Right lung (tissue), 2 donors: ENCODE measurements at regions not wholly inside any gene's neighbourhood (a gene's known extent, or its start where the extent isn't known, plus 50 kb on each side); places are given as distances from the start of the nearest gene placed in this dataset.
A peak's percentile ranks its signal among the peaks of the same experiment; 100 is the strongest.
"Not testable (repeated sequence)": the region's sequence is repeated elsewhere in the genome, so short reads cannot be mapped to it uniquely, and the experiment has no call there.

Source experiments
- DNase-seq, 2 donors: peaks; one replicate each; pipeline ENCODE4 v3.0.0-alpha.2; 2013

- DNase-seq = no peak
Observed at GRCh38 chr10:2543142-2543886, 524.0 kb upstream of the PFKP start.

- no peak for DNase-seq
Observed at GRCh38 chr10:2541176-2541575, 526.2 kb upstream of the PFKP start.

GRCh38 chr10:2529945-2530344 lies 537.4 kb upstream of the PFKP start:
- no peak for DNase-seq

- no peak for DNase-seq
Observed at GRCh38 chr10:2525781-2526180, 541.6 kb upstream of the PFKP start.

GRCh38 chr10:2519139-2519538 lies 548.2 kb upstream of the PFKP start:
- no peak for DNase-seq

GRCh38 chr10:2509081-2509531 lies 558.2 kb upstream of the PFKP start:
- DNase-seq = no peak

- DNase-seq = not testable (repeated sequence)
Observed at GRCh38 chr10:2501366-2501940, 565.9 kb upstream of the PFKP start.

GRCh38 chr10:2494399-2494798 lies 572.9 kb upstream of the PFKP start:
- DNase-seq = no peak

GRCh38 chr10:2488446-2489005 lies 578.8 kb upstream of the PFKP start:
- DNase-seq = no peak

- no peak for DNase-seq
Observed at GRCh38 chr10:2487921-2488320, 579.4 kb upstream of the PFKP start.

- no peak for DNase-seq
Observed at GRCh38 chr10:2478656-2479055, 588.7 kb upstream of the PFKP start.

GRCh38 chr10:2476812-2477553 lies 590.4 kb upstream of the PFKP start:
- no peak for DNase-seq

GRCh38 chr10:2476218-2476811 lies 591.0 kb upstream of the PFKP start:
- DNase-seq = no peak

GRCh38 chr10:2475711-2476217 lies 591.6 kb upstream of the PFKP start:
- no peak for DNase-seq

- DNase-seq = peak in 1 of 2 donors; percentile 34
Observed at GRCh38 chr10:2471811-2472210, 595.5 kb upstream of the PFKP start.

- DNase-seq = no peak
Observed at GRCh38 chr10:2469802-2470201, 597.5 kb upstream of the PFKP start.

GRCh38 chr10:2464483-2464882 lies 602.9 kb upstream of the PFKP start:
- DNase-seq = no peak

GRCh38 chr10:2463316-2463715 lies 604.0 kb upstream of the PFKP start:
- DNase-seq = no peak

- DNase-seq = peak; percentile 60 to 72
Observed at GRCh38 chr10:2462581-2462980, 604.8 kb upstream of the PFKP start.

GRCh38 chr10:2460812-2461211 lies 606.5 kb upstream of the PFKP start:
- DNase-seq = no peak

- no peak for DNase-seq
Observed at GRCh38 chr10:2459713-2460112, 607.6 kb upstream of the PFKP start.

- DNase-seq = no peak
Observed at GRCh38 chr10:2456834-2457233, 610.5 kb upstream of the PFKP start.
